Activated CD8-positive, alpha-beta T cell treated with anti-CD3 and anti-CD28 coated beads, Interleukin-2, amount 10 ng/mL, durations not matched to agents 7 days and 5 days (primary cell): ENCODE measurements at regions not wholly inside any gene's neighbourhood (a gene's known extent, or its start where the extent isn't known, plus 50 kb on each side); places are given as distances from the start of the nearest gene placed in this dataset.

Experiments used
- ATAC-seq: fragments of 150-1000 bp; cut with Tn5 transposase; one replicate; pipeline ENCODE4 v1.10.0; 2021; ENCODE audit warnings: moderate library complexity
- CTCF ChIA-PET: fragments of 350-600 bp; sonication (Branson Sonifier 250); formaldehyde crosslinking; loops from one replicate; lab custom pipeline; 2021; ENCODE audit warnings: antibody characterized with exemption; lab: Charles Lee
- POLR2A ChIA-PET: fragments of 350-600 bp; sonication (Branson Sonifier 250); formaldehyde crosslinking; loops from one replicate; lab custom pipeline; 2021; ENCODE audit warnings: antibody characterized with exemption; lab: Charles Lee
- DNase-seq: peaks from one replicate; pipeline ENCODE4 v3.0.0-alpha.2; 2020
- H3K27ac Mint-ChIP-seq: one replicate; pipeline ENCODE4 v1.8.0; 2021; ENCODE audit warnings: mild to moderate bottlenecking, mixed read lengths
- H3K27me3 Mint-ChIP-seq: one replicate; pipeline ENCODE4 v1.8.0; 2021; ENCODE audit warnings: low read depth, mixed read lengths
- H3K36me3 Mint-ChIP-seq: one replicate; pipeline ENCODE4 v1.8.0; 2021; ENCODE audit warnings: low read depth, mixed read lengths
- H3K4me1 Mint-ChIP-seq: one replicate; pipeline ENCODE4 v1.8.0; 2021; ENCODE audit warnings: low read depth, mixed read lengths
- H3K4me3 Mint-ChIP-seq: one replicate; pipeline ENCODE4 v1.8.0; 2021; ENCODE audit warnings: mild to moderate bottlenecking, mixed read lengths
- H3K9me3 Mint-ChIP-seq: one replicate; pipeline ENCODE4 v1.8.0; 2022; ENCODE audit warnings: mixed read lengths; ENCODE audit not compliant: insufficient read depth

- peak overlapping the region; percentile 81 for H3K27ac Mint-ChIP-seq
- H3K27me3 Mint-ChIP-seq, result no peaks in the 10 kb centered on the region
- peak overlapping the region; percentile 72 for H3K4me3 Mint-ChIP-seq
- DNase-seq (peak; percentile 56), ATAC-seq (peak; percentile 60)
- peaks cover 70% of the 10 kb centered on the region for H3K4me1 Mint-ChIP-seq
- ChIA-PET CTCF (interaction anchor here (1.3 to 13.1 kb wide), 6 partner anchors 20 to 78 kb away, joined by 4 to 271 read pairs (median 63); no protein-coding TSS in a partner anchor), POLR2A (interaction anchor here (0.6 to 1.0 kb wide), 3 partner anchors 14 to 79 kb away, joined by 3 read pairs; no protein-coding TSS in a partner anchor)
- H3K9me3 Mint-ChIP-seq, result no peaks in the 10 kb centered on the region
- H3K36me3 Mint-ChIP-seq, result no peaks in the 10 kb centered on the region
These were observed 114.2 kb downstream of the KLF13 start for GRCh38 chr15:31440754-31441311.

DNA sequence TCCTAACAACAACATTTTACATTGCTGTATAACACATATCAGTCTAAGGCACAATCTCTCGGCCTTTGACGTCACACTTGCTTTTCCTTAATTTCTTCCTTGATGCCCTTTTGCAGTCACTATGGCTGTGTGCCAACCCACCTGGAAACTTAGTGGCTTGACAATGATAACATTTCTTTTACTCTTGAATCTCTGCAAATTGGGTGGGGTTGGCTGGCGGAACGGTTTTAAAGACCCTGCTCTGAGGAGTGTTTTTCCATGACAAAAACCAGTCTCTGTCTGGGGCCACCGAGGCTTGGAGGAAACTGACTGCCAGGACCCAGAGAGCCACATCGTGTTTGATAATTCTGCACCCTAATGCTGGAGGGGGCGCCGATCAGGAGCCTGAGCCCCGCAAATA, 115.6 kb downstream of the KLF13 start:
- Mint-ChIP-seq H3K9me3 (no peaks in the 10 kb centered on the region), H3K36me3 (no peaks in the 10 kb centered on the region), H3K4me3 (no peak overlapping the region), H3K4me1 (peaks cover 56% of the 10 kb centered on the region), H3K27ac (no peak overlapping the region), H3K27me3 (no peaks in the 10 kb centered on the region)
- no peak for ATAC-seq
- POLR2A ChIA-PET, result interaction anchor here (1.0 to 1.2 kb wide), 2 partner anchors 31 to 41 kb away, joined by 3 to 4 read pairs; no protein-coding TSS in a partner anchor
- CTCF ChIA-PET, result interaction anchor here (1.1 to 13.1 kb wide), 3 partner anchors 40 to 80 kb away, joined by 4 to 271 read pairs (median 234); no protein-coding TSS in a partner anchor
- DNase-seq, result no peak

- H3K9me3 Mint-ChIP-seq, result no peaks in the 10 kb centered on the region
- ATAC-seq, result peak; percentile 26
- H3K4me3 Mint-ChIP-seq, result no peak overlapping the region
- no peaks in the 10 kb centered on the region for H3K27me3 Mint-ChIP-seq
- POLR2A ChIA-PET, result no interaction called here
- peaks cover 51% of the 10 kb centered on the region for H3K4me1 Mint-ChIP-seq
- H3K36me3 Mint-ChIP-seq, result no peaks in the 10 kb centered on the region
- H3K27ac Mint-ChIP-seq, result no peak overlapping the region
- no peak for DNase-seq
- CTCF ChIA-PET, result interaction anchor here (1.1 to 13.1 kb wide), 3 partner anchors 39 to 80 kb away, joined by 4 to 271 read pairs (median 234); no protein-coding TSS in a partner anchor
These were observed 116.1 kb downstream of the KLF13 start for GRCh38 chr15:31442699-31443111.

GRCh38 chr15:31444844-31445243, 118.2 kb downstream of the KLF13 start:
- Mint-ChIP-seq H3K27me3 (no peaks in the 10 kb centered on the region), H3K36me3 (no peaks in the 10 kb centered on the region), H3K4me3 (no peak overlapping the region), H3K27ac (no peak overlapping the region), H3K9me3 (no peaks in the 10 kb centered on the region), H3K4me1 (peaks cover 40% of the 10 kb centered on the region)
- ChIA-PET POLR2A (no interaction called here), CTCF (interaction anchor here (12.7 to 13.1 kb wide), 2 partner anchors 44 to 82 kb away, joined by 234 to 271 read pairs; no protein-coding TSS in a partner anchor)
- no peak for DNase-seq
- no peak for ATAC-seq

DNA sequence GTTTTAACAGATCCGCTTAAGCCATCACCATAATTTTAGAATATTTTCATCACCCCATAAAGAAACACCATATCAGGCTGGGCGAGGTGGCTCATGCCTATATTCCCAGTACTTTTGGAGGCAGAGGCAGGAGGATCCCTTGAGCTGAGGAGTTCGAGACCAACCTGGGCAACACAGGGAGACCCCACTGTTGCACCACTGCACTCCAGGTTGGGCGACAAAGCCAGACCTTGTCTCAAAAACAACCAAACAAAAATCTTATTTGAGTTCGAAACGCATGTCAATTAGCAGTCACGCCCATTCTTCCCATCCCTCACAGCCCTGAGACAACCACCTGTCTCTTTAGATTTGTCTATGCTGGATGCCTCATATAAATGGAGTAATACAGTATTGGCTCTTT, 119.9 kb downstream of the KLF13 start:
- CTCF ChIA-PET, result no interaction called here

DNA sequence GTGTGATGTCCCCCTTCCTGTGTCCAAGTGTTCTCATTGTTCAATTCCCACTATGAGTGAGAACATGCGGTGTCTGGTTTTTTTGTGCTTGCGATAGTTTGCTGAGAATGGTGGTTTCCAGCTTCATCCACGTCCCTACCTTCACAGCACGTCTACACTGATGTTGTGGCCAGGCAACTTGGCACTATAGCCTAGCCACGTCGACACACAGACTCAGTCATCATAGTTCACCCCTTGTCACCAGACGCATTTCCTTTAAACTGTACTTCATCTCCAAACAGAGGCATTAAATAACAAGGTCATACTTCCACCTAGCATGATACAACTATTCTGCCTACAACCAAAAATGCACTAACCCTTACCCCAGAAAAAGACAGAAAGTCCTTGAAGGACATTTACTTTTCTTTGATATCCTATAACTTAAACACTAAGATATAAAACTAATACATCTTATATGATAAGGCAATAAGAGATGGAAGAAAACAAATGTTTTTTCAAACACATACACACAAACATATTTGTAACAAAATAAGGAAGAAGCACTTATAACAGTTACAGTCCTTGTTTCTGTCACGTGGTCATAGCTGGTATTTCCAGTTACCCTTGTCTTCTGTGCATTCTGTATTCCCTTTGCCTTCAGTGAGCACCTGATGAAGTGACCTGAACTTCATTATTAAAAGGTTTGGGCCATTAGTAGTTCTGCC, 121.4 kb downstream of the KLF13 start:
- no peaks in the 10 kb centered on the region for H3K9me3 Mint-ChIP-seq
- CTCF ChIA-PET, result interaction anchor here (0.6 to 1.6 kb wide), 4 partner anchors 8 to 12 kb away, joined by 3 to 4 read pairs (median 4); no protein-coding TSS in a partner anchor
- ATAC-seq (no peak), DNase-seq (peak; percentile 4)
- no peaks in the 10 kb centered on the region for H3K27me3 Mint-ChIP-seq
- H3K36me3 Mint-ChIP-seq, result no peaks in the 10 kb centered on the region
- H3K27ac Mint-ChIP-seq, result no peak overlapping the region
- no peak overlapping the region for H3K4me3 Mint-ChIP-seq
- H3K4me1 Mint-ChIP-seq, result peaks cover 17% of the 10 kb centered on the region
- POLR2A ChIA-PET, result interaction anchor here (1.9 kb wide), 1 partner anchor 11 kb away, joined by 7 read pairs; no protein-coding TSS in a partner anchor

More for the DNA sequence above, 119.9 kb downstream of the KLF13 start:
- no peak overlapping the region for H3K27ac Mint-ChIP-seq
- POLR2A ChIA-PET, result no interaction called here
- H3K4me3 Mint-ChIP-seq, result no peak overlapping the region
- H3K27me3 Mint-ChIP-seq, result no peaks in the 10 kb centered on the region
- DNase-seq (no peak), ATAC-seq (no peak)
- H3K36me3 Mint-ChIP-seq, result no peaks in the 10 kb centered on the region
- H3K4me1 Mint-ChIP-seq, result peaks cover 33% of the 10 kb centered on the region
- no peaks in the 10 kb centered on the region for H3K9me3 Mint-ChIP-seq

GRCh38 chr15:31448635-31448979, 122.0 kb downstream of the KLF13 start:
- DNase-seq, result no peak
- Mint-ChIP-seq H3K36me3 (no peaks in the 10 kb centered on the region), H3K4me3 (no peak overlapping the region), H3K4me1 (peaks cover 16% of the 10 kb centered on the region), H3K27ac (no peak overlapping the region), H3K9me3 (no peaks in the 10 kb centered on the region), H3K27me3 (no peaks in the 10 kb centered on the region)
- ChIA-PET POLR2A (interaction anchor here (1.9 kb wide), 1 partner anchor 11 kb away, joined by 7 read pairs; no protein-coding TSS in a partner anchor), CTCF (interaction anchor here (0.6 to 1.6 kb wide), 4 partner anchors 9 to 12 kb away, joined by 3 to 4 read pairs (median 4); no protein-coding TSS in a partner anchor)
- ATAC-seq, result no peak

DNA sequence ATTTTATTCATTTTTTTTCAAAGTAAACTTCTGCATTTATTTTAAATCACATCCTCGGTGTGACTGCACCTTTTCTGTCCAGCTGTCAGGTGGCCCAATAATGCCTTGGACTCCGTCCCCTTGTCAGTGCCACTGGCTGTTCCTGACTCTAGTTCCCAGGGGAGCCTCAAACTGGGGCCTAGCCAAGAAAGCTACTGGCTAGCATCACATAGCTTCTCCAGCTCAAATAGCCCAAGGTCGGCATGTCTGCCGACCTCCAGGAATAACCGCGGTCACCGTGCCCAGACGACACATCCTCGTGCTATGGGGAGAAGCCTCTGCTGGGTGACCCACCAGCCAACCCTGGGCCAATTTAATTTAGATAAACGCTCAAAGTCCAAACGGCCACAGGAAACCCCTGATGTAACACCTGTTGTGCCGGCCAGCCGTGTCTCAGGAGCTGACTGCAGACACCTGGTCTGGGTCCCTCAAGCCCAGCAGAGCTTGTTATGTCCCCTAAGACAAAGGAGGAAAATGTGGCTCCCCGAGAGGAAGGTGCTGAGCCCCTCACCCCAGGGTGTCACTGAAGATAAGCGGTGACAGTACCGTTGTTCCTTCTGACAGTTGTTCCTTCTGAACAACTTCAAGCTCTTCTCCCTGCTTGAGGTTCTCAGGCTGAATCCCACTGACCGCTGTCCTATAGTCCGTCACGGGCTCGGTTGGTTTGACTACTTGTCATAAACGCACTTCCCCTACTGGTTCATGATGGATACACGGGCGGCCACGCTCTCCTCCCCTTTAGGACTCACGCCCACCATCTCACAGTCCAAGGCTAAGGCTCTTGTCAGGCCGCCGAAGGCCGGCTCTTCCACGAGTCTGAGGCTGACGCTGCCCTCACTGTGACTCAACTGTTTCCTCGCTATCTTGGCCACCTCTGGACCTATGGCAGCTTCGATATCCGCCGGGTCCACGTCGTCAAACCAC, 126.2 kb downstream of the KLF13 start:
- no peak overlapping the region for H3K27ac Mint-ChIP-seq

GRCh38 chr15:31453558-31454318, 127.1 kb downstream of the KLF13 start:
- no peaks in the 10 kb centered on the region for H3K27me3 Mint-ChIP-seq
- CTCF ChIA-PET, result interaction anchor here (1.1 kb wide), 1 partner anchor 16 kb away, joined by 4 read pairs; no protein-coding TSS in a partner anchor
- POLR2A ChIA-PET, result interaction anchor here (0.6 kb wide), 1 partner anchor 92 kb away, joined by 3 read pairs; no protein-coding TSS in a partner anchor
- DNase-seq (no peak), ATAC-seq (no peak)
- no peak overlapping the region for H3K4me3 Mint-ChIP-seq
- peaks cover 2% of the 10 kb centered on the region for H3K4me1 Mint-ChIP-seq
- no peak overlapping the region for H3K27ac Mint-ChIP-seq
- peaks cover 6% of the 10 kb centered on the region for H3K9me3 Mint-ChIP-seq
- H3K36me3 Mint-ChIP-seq, result peaks cover 5% of the 10 kb centered on the region

More for the DNA sequence above, 126.2 kb downstream of the KLF13 start:
- Mint-ChIP-seq H3K27me3 (no peaks in the 10 kb centered on the region), H3K4me1 (peaks cover 9% of the 10 kb centered on the region), H3K36me3 (peaks cover 5% of the 10 kb centered on the region), H3K9me3 (peaks cover 6% of the 10 kb centered on the region), H3K4me3 (no peak overlapping the region)
- ChIA-PET CTCF (interaction anchor here (1.9 kb wide), 1 partner anchor 18 kb away, joined by 6 read pairs; no protein-coding TSS in a partner anchor), POLR2A (no interaction called here)
- DNase-seq (no peak), ATAC-seq (no peak)

DNA sequence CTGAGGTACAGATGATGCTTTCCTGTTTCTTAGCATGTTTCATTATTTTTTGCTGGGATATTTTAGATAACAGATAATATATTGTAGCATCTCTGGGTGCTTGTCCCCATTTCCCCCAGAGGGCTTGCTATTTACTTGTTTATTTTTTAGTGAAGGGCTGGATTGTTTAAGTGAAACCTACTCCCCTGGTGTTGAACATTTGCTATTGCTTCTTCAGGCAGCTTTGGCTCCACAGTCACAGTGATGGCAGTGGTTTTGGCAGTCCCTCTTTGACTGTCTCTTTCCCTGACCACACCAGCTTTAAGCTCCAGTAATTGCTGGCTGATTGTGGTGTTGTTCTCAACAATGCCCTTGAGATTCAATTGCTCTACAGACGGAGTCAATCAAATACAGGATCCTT, 128.9 kb downstream of the KLF13 start:
- peaks cover 11% of the 10 kb centered on the region for H3K4me1 Mint-ChIP-seq
- peaks cover 6% of the 10 kb centered on the region for H3K9me3 Mint-ChIP-seq
- ChIA-PET CTCF (interaction anchor here (0.7 to 1.7 kb wide), 8 partner anchors 8 to 91 kb away, joined by 3 to 8 read pairs (median 4); no protein-coding TSS in a partner anchor), POLR2A (no interaction called here)
- H3K27me3 Mint-ChIP-seq, result no peaks in the 10 kb centered on the region
- DNase-seq (no peak), ATAC-seq (no peak)
- H3K36me3 Mint-ChIP-seq, result peaks cover 5% of the 10 kb centered on the region
- H3K4me3 Mint-ChIP-seq, result no peak overlapping the region
- H3K27ac Mint-ChIP-seq, result no peak overlapping the region
